ACC112 (cell line): ENCODE measurements at regions not wholly inside any gene's neighbourhood (a gene's known extent, or its start where the extent isn't known, plus 50 kb on each side); places are given as distances from the start of the nearest gene placed in this dataset.
"Not testable (repeated sequence)": the region's sequence is repeated elsewhere in the genome, so short reads cannot be mapped to it uniquely, and the experiment has no call there.

Source experiments
- H2AFZ ChIP-seq: fragments of 200-600 bp; sonication (generic); one replicate; pipeline ENCODE4 v1.6.0; 2017; ENCODE audit warnings: antibody characterized with exemption, low read length; ENCODE audit not compliant: unreplicated experiment
- H3K27ac ChIP-seq: fragments of 200-600 bp; sonication (generic); 2 replicates; pipeline ENCODE4 v1.5.1; 2014; ENCODE audit warnings: low read depth, mild to moderate bottlenecking, antibody characterized with exemption, low read length, moderate library complexity
- H3K27me3 ChIP-seq: fragments of 200-600 bp; sonication (generic); 2 replicates; pipeline ENCODE4 v1.6.1; 2014; ENCODE audit warnings: mild to moderate bottlenecking, antibody characterized with exemption, low read length, moderate library complexity, mixed read lengths; ENCODE audit not compliant: insufficient read depth
- H3K36me3 ChIP-seq: fragments of 200-600 bp; sonication (generic); 2 replicates; pipeline ENCODE4 v1.6.1; 2016; ENCODE audit warnings: mild to moderate bottlenecking, antibody characterized with exemption, low read length, moderate library complexity, mixed read lengths; ENCODE audit not compliant: insufficient read depth
- H3K4me1 ChIP-seq: fragments of 200-600 bp; sonication (generic); one replicate; pipeline ENCODE4 v1.6.1; 2016; ENCODE audit warnings: low read length, mixed read lengths; ENCODE audit not compliant: insufficient read depth, unreplicated experiment, control insufficient read depth
- H3K4me3 ChIP-seq: fragments of 200-600 bp; sonication (generic); 2 replicates; pipeline ENCODE4 v1.5.1; 2014; ENCODE audit warnings: mild to moderate bottlenecking, low read depth, low read length
- H3K79me2 ChIP-seq: fragments of 200-600 bp; sonication (generic); one replicate; pipeline ENCODE4 v1.6.0; 2016; ENCODE audit warnings: low read length; ENCODE audit not compliant: control insufficient read depth, unreplicated experiment, insufficient read depth

DNA sequence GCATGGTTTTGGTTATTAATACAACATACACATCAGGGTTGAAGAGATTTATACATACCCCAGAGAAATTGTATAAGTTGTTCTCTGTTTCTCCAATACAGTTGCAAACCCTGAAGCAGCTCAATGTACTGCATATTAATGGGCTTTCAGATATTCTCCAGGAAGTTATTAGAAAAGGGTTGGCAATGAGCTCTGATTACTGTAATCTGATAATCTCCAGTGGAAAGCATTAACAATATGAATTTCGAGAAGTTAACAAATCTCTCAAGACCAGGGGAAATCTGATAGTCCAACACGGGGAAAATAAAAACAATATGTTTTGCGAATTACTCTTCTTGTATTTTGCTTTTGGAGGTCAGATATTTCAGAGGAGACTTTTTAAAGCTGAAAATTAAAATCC is 950.1 kb downstream of the TBL1XR1 start:
- no peaks in the 10 kb centered on the region for H3K79me2 ChIP-seq

DNA sequence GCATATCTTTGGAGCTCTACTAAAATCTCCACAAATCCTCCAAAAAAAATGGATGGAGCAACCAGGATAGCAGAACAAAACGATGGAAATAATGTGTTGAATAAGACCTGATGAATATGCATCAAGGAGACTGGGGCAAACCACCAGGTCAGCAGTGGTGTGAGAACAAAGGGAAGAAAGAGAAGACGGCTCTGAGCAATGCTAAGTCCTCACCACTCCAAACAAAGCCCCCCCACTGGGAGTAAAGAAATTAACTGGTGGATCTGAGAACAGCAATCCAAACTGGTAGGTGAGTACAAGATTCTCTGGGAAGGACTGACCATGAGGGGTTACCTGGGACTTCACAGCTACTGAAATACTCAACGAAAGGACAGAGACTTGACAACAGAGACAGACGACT is 977.3 kb downstream of the TBL1XR1 start:
- H3K36me3 ChIP-seq, result no peaks in the 10 kb centered on the region
- H3K79me2 ChIP-seq, result no peaks in the 10 kb centered on the region
- H3K27me3 ChIP-seq, result no peaks in the 10 kb centered on the region
- H2AFZ ChIP-seq, result no peak overlapping the region
- H3K4me3 ChIP-seq, result no peak overlapping the region
- no peak overlapping the region for H3K27ac ChIP-seq
- no peaks in the 10 kb centered on the region for H3K4me1 ChIP-seq

More for the DNA sequence above, 950.1 kb downstream of the TBL1XR1 start:
- Histone ChIP-seq H3K27ac (no peak overlapping the region), H3K27me3 (no peaks in the 10 kb centered on the region), H3K4me1 (no peaks in the 10 kb centered on the region), H3K4me3 (no peak overlapping the region), H3K36me3 (no peaks in the 10 kb centered on the region), H2AFZ (no peak overlapping the region)

DNA sequence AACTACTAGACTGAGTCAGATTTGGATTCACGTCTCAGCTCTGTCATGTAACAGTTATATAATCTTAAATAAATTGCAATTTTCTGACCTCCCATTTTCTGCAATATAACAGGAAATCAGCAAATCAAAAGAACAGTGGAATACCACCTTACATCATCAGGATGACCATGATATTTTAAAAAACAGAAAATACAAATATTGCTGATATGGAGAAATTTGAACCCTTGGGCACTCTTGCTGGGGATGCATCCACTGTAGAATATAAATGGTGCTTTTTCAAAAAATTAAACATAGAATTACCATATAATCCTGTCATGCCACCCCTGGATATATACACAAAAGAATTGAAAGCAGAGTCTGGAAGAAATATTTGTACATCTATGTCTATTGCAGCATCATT is 982.5 kb downstream of the TBL1XR1 start:
- H3K27me3 ChIP-seq, result no peaks in the 10 kb centered on the region
- H2AFZ ChIP-seq, result no peak overlapping the region
- H3K27ac ChIP-seq, result no peak overlapping the region
- H3K79me2 ChIP-seq, result no peaks in the 10 kb centered on the region
- H3K4me3 ChIP-seq, result no peak overlapping the region
- H3K4me1 ChIP-seq, result no peaks in the 10 kb centered on the region
- H3K36me3 ChIP-seq, result no peaks in the 10 kb centered on the region

DNA sequence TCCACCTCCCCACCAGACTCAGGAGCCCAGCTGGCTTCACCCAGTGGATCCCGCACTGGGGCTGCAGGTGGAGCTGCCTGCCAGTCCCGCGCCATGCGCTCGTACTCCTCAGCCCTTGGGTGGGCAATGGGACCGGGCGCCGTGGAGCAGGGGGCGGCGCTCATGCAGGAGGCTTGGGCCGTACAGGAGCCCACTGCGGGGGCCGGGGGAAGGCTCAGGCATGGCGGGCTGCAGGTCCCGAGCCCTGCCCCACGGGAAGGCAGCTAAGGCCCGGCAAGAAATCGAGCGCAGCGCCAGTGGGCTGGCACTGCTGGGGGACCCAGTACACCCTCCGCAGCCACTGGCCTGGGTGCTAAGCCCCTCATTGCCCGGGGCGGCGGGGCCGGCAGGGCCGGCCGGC is 984.0 kb downstream of the TBL1XR1 start:
- H3K27me3 ChIP-seq, H3K27ac ChIP-seq, H3K36me3 ChIP-seq, H3K79me2 ChIP-seq, H3K4me1 ChIP-seq, H2AFZ ChIP-seq, H3K4me3 ChIP-seq: not testable (repeated sequence)

DNA sequence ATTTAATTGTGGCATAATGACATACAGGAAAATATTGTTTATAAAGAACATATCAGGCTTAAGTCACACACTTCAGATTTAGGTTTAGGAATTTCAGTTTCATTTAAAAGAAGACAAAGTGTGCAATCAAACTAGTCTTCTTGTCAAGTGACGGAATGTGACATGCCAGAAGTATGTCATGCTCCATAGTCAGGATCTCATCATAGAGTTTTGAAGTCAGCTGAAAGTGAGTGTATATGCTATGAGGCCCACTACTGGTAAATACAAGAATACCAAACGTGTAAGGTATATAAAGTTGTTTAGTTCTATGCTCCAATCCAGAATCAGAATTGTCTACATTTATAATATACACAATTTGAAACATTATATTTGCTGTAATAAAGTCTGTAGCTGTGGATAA is 988.4 kb downstream of the TBL1XR1 start:
- Histone ChIP-seq H3K4me1 (no peaks in the 10 kb centered on the region), H3K4me3 (no peak overlapping the region), H3K79me2 (no peaks in the 10 kb centered on the region), H3K36me3 (no peaks in the 10 kb centered on the region), H2AFZ (no peak overlapping the region), H3K27me3 (no peaks in the 10 kb centered on the region), H3K27ac (no peak overlapping the region)

DNA sequence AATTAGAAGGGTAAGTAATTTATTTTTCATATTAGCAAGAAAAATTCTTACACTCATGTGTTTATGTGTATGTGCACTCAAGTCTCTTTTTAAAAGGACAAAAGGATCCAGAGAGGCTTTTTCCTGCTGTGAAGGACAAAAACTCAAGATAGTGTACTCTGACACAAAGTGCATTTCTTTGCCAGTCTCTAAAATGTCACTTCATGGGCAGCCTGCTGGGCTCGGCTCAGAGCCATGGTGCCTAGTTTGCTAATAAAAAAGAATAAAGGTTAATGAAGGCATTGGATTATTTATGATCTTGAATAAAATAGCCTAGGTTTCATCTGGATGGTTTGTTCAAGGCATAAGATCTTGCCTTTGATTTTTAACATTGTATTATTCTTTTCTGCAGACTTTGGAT is 989.0 kb downstream of the TBL1XR1 start:
- no peaks in the 10 kb centered on the region for H3K79me2 ChIP-seq
- no peak overlapping the region for H3K27ac ChIP-seq
- no peaks in the 10 kb centered on the region for H3K4me1 ChIP-seq
- no peak overlapping the region for H2AFZ ChIP-seq
- no peaks in the 10 kb centered on the region for H3K36me3 ChIP-seq
- no peak overlapping the region for H3K4me3 ChIP-seq
- H3K27me3 ChIP-seq, result no peaks in the 10 kb centered on the region

DNA sequence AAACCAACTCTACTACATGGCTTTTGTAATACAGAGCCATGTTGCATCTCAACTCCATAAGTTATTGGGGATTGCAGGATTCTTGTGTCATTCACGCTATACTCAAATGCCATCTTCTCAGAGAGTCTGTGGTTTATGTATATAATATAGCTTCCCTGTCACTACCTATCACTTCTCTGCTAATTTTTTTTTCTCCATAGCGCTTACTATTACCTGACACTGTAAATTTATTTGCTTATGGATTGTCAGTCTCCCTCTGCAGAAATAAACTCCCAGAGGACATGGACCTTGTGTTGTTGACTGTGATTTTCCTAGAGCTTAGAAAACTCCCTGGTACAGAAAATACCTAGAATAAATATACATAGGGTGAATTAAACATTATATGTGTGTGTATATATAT is 990.5 kb downstream of the TBL1XR1 start:
- Histone ChIP-seq H2AFZ (no peak overlapping the region), H3K4me1 (no peaks in the 10 kb centered on the region), H3K36me3 (no peaks in the 10 kb centered on the region), H3K27me3 (no peaks in the 10 kb centered on the region), H3K27ac (no peak overlapping the region), H3K4me3 (no peak overlapping the region), H3K79me2 (no peaks in the 10 kb centered on the region)

DNA sequence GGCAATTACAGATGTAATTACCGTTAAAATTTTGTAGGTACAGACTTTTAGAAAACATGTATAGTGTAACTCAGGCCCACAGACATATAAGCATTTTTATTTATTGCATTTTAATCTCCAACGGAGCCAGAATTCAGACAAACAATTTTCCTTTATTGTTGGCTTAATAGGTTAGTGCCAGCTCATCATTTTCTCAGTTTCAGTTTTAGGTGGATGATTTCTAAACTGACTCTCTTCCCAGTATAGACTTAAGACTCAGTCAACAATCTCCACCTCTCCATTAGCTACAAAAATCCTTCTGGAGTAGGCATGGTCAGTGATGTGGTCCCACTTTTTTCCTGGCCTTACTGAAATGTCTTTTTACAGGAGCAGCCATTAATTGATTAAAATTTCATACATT is 994.6 kb downstream of the TBL1XR1 start:
- Histone ChIP-seq H3K4me3 (no peak overlapping the region), H3K36me3 (no peaks in the 10 kb centered on the region), H3K4me1 (no peaks in the 10 kb centered on the region), H3K27ac (no peak overlapping the region), H3K27me3 (no peaks in the 10 kb centered on the region), H3K79me2 (no peaks in the 10 kb centered on the region), H2AFZ (no peak overlapping the region)

DNA sequence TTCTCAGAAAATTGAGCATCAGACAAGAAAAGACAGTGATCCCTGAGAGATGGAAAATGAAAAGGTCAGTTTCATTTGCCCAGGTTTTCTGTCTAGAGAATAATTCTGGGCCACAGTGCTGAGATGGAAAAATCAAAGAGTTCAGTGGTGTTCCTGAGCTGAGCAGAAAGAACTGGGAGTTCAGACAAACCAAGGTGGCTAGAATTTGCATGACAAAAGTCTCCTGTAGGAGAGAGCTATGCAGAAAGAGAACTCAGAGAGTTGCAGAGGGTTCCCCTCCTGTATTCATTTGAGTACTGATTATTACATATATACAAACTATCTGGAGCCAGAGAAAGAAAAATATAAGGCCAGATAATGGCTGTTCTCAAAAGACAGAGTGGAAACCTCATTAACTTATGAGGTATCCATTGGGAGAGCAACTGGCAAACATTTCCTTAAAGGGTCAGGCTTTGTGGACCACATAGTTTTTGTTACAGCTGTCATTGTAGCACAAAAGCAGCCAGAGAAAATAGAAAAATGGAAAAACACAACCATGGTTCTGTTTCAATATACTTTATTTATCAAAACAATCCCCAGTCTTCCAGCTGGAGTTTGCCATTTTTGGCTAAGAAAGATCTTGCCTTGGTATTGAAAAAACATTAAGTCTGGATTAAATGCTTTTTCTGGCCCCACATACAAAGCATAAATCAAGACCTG is 1004.1 kb downstream of the TBL1XR1 start:
- Histone ChIP-seq H3K4me3 (no peak overlapping the region), H2AFZ (no peak overlapping the region), H3K36me3 (no peaks in the 10 kb centered on the region; the same call in 1 of the 2 replicates), H3K4me1 (no peaks in the 10 kb centered on the region), H3K27ac (no peak overlapping the region), H3K27me3 (no peaks in the 10 kb centered on the region), H3K79me2 (no peaks in the 10 kb centered on the region)

DNA sequence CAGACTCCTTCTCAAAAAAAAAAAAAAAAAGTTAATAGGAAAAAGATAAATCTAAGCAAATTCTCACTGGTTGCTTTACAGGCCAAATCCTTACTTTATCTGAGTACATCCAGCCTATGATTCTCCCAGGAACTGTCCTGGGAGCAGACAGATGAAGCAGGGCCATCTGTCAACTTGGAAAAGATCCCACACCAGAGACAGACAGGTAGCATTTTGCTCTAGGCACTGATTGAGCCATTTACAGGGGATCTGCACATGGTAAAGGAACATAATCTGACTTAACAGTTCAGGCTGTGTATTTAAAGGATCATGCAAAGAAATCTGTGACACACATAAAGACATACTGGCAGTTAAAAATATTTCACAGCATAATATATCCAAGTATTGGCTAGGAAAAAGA is 1006.5 kb downstream of the TBL1XR1 start:
- H3K4me1 ChIP-seq, result no peaks in the 10 kb centered on the region
- H3K4me3 ChIP-seq, result no peak overlapping the region
- no peaks in the 10 kb centered on the region for H3K27me3 ChIP-seq
- no peak overlapping the region for H2AFZ ChIP-seq
- no peaks in the 10 kb centered on the region for H3K36me3 ChIP-seq
- H3K79me2 ChIP-seq, result no peaks in the 10 kb centered on the region
- no peak overlapping the region for H3K27ac ChIP-seq

DNA sequence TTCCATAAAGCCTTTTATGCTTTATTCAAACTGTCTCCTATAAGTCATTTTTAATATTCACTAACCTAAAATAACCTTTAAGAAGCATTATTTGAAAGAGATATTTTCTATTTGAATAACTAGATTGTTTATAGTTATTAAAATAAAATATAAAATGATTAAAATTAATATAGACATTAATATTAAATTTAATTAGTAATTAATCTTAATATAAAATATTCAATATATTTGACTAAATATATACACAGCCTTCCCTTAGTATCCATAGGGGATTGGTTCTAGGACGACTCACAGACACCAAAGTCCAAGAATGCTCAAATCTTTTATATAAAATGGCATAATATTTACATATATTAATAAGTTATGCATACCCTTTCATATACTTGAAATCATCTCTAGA is 1014.1 kb downstream of the TBL1XR1 start:
- no peak overlapping the region for H3K4me3 ChIP-seq
- no peaks in the 10 kb centered on the region for H3K36me3 ChIP-seq
- no peaks in the 10 kb centered on the region for H3K4me1 ChIP-seq
- H3K27ac ChIP-seq, result no peak overlapping the region
- H2AFZ ChIP-seq, result no peak overlapping the region
- no peaks in the 10 kb centered on the region for H3K27me3 ChIP-seq
- no peaks in the 10 kb centered on the region for H3K79me2 ChIP-seq
